Suprapubic skin (tissue), 4 donors: ENCODE measurements at regions not wholly inside any gene's neighbourhood (a gene's known extent, or its start where the extent isn't known, plus 50 kb on each side); places are given as distances from the start of the nearest gene placed in this dataset.

ENCODE experiments used
- CTCF ChIP-seq, 2 donors: fragments of 200-600 bp in 1 of 2; fragments of 450-650 bp in 1 of 2; sonication (generic) in 1 of 2; IDR thresholded peaks; one replicate each; pipeline ENCODE4 v1.5.1; 2016 to 2019; ENCODE audit warnings: antibody characterized with exemption in 2 of 2, mild to moderate bottlenecking in 1 of 2, moderate library complexity in 1 of 2
- EP300 ChIP-seq: sonication (generic); formaldehyde crosslinking; IDR thresholded peaks from one replicate; pipeline ENCODE4 v1.6.1; 2017; ENCODE audit warnings: antibody characterized with exemption
- POLR2A ChIP-seq, 2 donors: fragments of 450-650 bp; IDR thresholded peaks; one replicate each; pipeline ENCODE4 v1.6.1; 2017; ENCODE audit warnings: antibody characterized with exemption in 2 of 2, mild to moderate bottlenecking in 2 of 2, moderate library complexity in 2 of 2
- POLR2AphosphoS5 ChIP-seq, 3 donors: sonication (generic); formaldehyde crosslinking; IDR thresholded peaks; one replicate each; pipeline ENCODE4 v1.6.1; 2017; ENCODE audit warnings: antibody characterized with exemption in 3 of 3

GRCh38 chr1:104406728-104407127 is 657.0 kb downstream of the AMY1C start:
- no peak for TF ChIP-seq CTCF (IDR thresholded peaks at IDR 0.05)
- no peak for TF ChIP-seq POLR2A (IDR thresholded peaks at IDR 0.05)
- no peak for TF ChIP-seq POLR2AphosphoS5 (IDR thresholded peaks at IDR 0.05)
- no peak for TF ChIP-seq EP300
